ENCODE measurements at regions not wholly inside any gene's neighbourhood (a gene's known extent, or its start where the extent isn't known, plus 50 kb on each side); places are given as distances from the start of the nearest gene placed in this dataset.

GRCh38 chr3:34547297-34547920 is 749.0 kb downstream of the PDCD6IP start:
- TF ChIP-seq CTCF (IDR thresholded peaks at IDR 0.05) (no peak), POLR2A (IDR thresholded peaks at IDR 0.05) (no peak)
- WGBS, 2 donors = 50 to 56% methylated on average over 2 of the region's 2 CpGs
- H3K4me3 ChIP-seq (ENCODE audit: low read depth, poor library complexity, severe bottlenecking) = no peak overlapping the region
- DNase-seq (ENCODE audit: low spot score in 2 of 2) = no peak
- intact Hi-C loops (cut with DNase I; ENCODE audit: low total_unique reads) = no loop called here

GRCh38 chr3:34567266-34567665 is 768.8 kb downstream of the PDCD6IP start:
- intact Hi-C loops (cut with DNase I; ENCODE audit: low total_unique reads) = no loop called here
- no peak for TF ChIP-seq CTCF (IDR thresholded peaks at IDR 0.05)
- no peak for TF ChIP-seq POLR2A (IDR thresholded peaks at IDR 0.05)
- no peak for DNase-seq (ENCODE audit: low spot score in 2 of 2)
- WGBS, 2 donors = 53 to 61% methylated on average over 1 of the region's 1 CpG
- H3K4me3 ChIP-seq (ENCODE audit: low read depth, poor library complexity, severe bottlenecking) = no peak overlapping the region

- WGBS, 2 donors = 75 to 83% methylated on average over 4 of the region's 4 CpGs
- no peak for DNase-seq (ENCODE audit: low spot score in 2 of 2)
- intact Hi-C loops (cut with DNase I; ENCODE audit: low total_unique reads) = no loop called here
These were observed 770.3 kb downstream of the PDCD6IP start for GRCh38 chr3:34568766-34569165.

GRCh38 chr3:34569437-34569836 is 771.0 kb downstream of the PDCD6IP start:
- H3K4me3 ChIP-seq (ENCODE audit: low read depth, poor library complexity, severe bottlenecking) = no peak overlapping the region
- 0 to 38% methylated on average over 1 of the region's 1 CpG for WGBS, 2 donors
- intact Hi-C loops (cut with DNase I; ENCODE audit: low total_unique reads) = no loop called here
- TF ChIP-seq CTCF (IDR thresholded peaks at IDR 0.05) (no peak), POLR2A (IDR thresholded peaks at IDR 0.05) (no peak)
- DNase-seq (ENCODE audit: low spot score in 2 of 2) = no peak

More at GRCh38 chr3:34568766-34569165, 770.3 kb downstream of the PDCD6IP start:
- H3K4me3 ChIP-seq (ENCODE audit: low read depth, poor library complexity, severe bottlenecking) = no peak overlapping the region
- TF ChIP-seq CTCF (IDR thresholded peaks at IDR 0.05) = no peak
- TF ChIP-seq POLR2A (IDR thresholded peaks at IDR 0.05) = no peak

- intact Hi-C loops (cut with DNase I; ENCODE audit: low total_unique reads) = no loop called here
- TF ChIP-seq POLR2A (IDR thresholded peaks at IDR 0.05) = no peak
- no peak for TF ChIP-seq CTCF (IDR thresholded peaks at IDR 0.05)
- 56 to 67% methylated on average over 4 of the region's 4 CpGs for WGBS, 2 donors
- no peak overlapping the region for H3K4me3 ChIP-seq (ENCODE audit: low read depth, poor library complexity, severe bottlenecking)
- DNase-seq (ENCODE audit: low spot score in 2 of 2) = no peak
These were observed 772.7 kb downstream of the PDCD6IP start for GRCh38 chr3:34570916-34571705.

Measured in lower leg skin (tissue), 4 donors.